Superior temporal gyrus (tissue), 1 donor: ENCODE measurements at regions not wholly inside any gene's neighbourhood (a gene's known extent, or its start where the extent isn't known, plus 50 kb on each side); places are given as distances from the start of the nearest gene placed in this dataset.

ENCODE experiments used
- DNase-seq: peaks from one replicate; pipeline ENCODE4 v3.0.0-alpha.2; 2016; ENCODE audit errors: extremely low spot score

DNA sequence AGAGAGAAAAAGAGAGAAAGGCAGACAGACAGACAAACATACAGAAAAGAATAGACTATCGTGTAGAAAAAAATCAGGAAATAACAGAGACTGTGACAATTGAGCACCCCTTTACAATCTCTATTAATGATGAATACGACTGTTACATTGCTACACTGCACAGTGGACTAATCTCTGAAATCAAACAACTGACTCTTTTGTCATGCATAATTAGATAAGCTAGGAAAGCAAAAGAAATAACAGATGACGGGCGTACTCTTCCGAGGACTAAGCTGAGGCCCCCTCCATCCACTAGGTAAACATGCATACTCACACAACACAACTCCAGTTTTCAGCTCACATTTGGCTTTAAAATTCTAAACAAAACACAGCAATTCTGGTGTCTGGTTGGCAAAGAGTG is 267.0 kb downstream of the NOL4 start:
- DNase-seq = no peak

DNA sequence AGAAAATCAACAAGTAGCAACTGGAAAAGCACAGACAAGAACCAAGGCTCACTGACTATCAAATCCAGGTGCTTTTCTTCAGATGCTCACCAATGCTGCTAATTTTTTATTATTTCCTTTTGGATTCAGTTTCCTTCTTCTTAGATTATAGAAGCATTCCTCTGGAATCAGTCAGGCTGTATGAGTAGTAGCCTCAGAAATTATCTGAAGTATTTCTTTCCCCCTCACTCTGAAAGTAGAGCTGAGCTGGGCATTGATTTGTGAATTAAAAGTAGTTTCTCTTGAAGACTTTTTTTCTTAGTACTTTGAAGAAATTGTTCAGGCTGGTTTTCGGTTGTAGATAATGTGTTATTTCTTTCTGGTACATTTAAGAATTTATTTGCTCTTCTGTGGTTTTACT is 273.7 kb downstream of the NOL4 start:
- DNase-seq = no peak

DNA sequence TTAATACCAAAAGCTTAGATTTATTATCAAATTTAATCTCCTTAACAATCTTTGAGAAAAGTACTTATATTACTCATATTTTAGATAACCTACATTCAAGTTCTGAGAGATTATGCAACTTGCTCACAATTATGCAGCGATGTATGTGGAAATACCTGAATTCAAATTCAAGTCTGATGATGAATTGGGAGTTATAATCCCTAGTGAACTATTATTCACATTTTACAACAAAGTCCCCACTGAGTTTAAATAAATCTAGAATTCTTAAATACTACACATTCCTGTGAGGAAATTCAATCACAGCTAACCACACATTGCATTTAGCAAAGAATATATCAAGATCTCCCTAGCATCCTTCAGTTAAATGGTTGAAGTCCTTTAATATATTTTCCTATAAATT is 278.4 kb downstream of the NOL4 start:
- DNase-seq = no peak

DNA sequence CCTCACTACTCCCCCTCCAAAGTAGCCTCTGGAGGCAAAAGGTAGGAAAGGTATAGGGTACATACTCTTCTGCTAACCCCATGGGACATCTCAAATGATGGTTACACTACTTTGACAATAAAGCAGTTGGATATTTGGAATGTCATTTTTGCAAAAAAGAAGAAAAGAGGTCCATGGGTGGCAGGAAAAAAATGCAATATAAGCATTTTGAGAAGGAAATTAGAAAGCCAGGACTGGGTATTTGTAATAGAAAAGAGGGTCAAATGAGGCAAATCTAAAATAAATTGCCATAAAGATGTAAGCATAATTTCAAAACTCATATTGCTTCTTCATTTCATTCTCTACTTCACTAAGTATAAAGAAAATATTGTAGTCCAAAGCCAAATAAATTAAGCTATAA is 280.2 kb downstream of the NOL4 start:
- DNase-seq = no peak

DNA sequence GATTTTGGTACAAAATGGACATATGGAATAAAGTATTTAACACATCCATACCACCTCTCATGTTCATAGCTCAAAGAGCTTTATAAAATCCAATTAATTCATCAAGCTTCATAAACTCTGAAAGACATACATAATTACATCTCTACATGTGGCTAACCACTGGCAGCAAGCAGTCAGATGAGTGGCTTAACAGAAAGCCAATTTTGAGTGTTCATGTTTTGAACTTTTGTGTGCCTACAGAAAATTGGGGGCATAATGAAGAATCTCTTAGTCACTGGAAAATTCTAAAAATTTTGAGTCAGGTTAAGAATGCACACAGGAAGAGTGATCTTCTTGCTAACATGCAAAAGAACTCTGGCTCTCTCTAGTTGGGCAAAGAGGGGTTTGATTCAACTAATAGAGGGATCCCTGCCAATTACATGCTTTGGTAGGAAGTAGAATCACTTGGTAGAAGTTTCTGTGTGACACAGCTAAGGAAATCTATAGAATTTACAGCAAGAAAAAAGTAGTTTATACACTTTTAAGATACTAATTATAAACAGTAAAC is 287.4 kb downstream of the NOL4 start:
- DNase-seq = no peak

DNA sequence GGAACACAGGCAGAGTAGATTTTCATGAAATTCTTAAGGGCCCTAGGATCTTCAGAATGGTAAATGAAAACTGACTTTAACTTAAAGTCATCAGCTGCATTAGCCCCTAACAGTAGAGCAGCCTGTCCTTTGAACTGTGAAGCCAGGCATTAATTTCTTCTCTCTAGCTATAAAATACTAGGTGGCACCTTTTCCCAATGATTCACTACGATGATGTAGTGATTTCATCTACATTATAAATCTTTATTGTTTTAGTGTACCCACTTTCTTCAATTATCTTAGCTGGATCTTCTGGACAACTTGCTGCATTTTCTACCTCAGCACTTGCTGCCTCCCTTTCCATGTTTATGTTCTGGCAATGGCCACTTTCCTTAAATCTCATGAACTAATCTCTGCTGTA is 290.5 kb downstream of the NOL4 start:
- no peak for DNase-seq

DNA sequence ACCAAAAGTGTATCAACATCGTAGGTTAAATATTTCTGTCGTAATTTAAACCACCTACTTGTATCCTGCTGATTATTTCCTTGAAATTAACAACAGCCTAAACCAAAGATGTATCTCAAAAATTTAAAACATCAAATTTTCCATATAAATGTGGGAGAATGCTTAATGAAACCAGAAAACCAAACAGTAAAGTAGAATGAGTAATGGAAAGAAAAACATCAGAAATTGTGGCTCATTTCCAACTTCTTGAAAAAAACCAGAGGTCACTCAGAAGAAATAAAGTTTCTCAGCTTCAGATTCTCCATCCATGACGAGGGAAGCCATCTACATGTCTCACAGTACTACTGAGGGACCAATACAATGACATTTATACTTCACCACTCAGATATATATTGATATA is 296.5 kb downstream of the NOL4 start:
- no peak for DNase-seq

DNA sequence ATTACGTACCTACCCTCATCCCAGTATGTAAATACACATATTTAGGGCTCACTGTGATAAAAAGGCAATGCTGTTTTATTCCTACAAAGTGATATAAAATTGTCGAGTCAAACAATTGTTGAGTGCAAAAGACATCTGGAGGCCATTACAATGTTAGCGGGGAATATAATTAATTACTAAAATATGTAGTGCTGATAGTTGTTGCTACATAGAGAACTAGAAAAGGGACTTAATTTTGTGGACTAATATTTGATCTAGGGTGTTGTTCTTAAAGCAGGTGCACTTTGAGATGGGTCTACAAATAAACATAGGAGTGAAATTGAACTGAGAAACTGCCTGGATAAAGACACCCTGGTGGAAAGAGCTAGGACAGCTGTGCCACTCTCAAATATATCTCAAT is 300.1 kb downstream of the NOL4 start:
- DNase-seq = no peak

DNA sequence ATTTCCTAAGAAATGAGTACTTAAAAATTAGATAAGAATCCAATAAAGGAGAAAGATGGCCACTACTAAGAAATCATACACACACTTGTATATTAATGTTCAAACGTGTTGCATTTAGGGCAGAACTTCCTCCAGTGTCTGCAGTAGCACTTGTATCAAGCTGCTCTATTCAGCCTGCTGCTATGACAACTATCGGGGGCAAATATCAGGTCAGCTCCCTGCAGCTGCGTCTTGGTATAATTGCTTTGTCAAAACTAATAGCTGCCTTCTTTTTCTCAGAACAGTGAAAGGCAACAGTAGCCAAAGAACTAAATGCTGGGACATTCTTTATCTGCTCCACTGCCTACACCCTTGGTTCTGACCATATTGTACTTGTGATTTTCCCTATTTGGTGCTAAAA is 300.7 kb downstream of the NOL4 start:
- no peak for DNase-seq

DNA sequence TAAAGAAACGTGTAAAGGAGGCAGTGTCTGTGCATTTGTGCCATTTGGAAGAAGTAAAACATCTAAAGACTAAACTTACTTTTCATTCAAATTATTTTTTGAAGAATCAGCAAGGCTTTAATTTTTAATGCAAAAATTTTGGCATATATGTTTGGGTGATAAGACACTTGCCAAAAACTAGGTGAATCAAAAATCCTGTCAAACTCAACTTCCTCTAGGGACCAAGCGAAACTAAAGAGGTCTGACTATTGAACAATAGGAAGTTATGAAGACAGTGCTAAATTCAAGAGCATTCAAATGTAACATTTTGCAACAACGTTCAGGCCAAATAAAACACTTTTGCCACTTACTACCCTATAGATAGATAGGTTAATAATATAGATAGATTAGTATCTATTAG is 306.1 kb downstream of the NOL4 start:
- no peak for DNase-seq

DNA sequence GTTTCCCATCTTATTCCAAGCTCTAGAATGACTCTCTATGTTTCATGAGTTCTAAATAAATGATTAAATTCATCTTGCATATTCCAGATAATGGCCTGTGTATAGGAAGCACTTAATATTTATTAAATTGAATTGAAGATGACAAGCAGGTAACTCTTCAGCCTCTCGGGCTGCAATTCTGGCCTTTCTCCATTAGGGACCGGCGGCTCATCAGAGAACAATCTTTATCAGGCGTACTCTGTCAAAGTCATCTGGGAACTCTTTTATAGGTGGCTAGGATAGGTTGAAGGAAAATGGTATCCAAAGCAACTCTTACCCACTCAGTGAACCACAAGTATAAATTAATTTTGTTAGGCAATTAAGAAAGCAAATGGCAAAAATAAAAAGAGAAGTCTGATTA is 308.5 kb downstream of the NOL4 start:
- no peak for DNase-seq

DNA sequence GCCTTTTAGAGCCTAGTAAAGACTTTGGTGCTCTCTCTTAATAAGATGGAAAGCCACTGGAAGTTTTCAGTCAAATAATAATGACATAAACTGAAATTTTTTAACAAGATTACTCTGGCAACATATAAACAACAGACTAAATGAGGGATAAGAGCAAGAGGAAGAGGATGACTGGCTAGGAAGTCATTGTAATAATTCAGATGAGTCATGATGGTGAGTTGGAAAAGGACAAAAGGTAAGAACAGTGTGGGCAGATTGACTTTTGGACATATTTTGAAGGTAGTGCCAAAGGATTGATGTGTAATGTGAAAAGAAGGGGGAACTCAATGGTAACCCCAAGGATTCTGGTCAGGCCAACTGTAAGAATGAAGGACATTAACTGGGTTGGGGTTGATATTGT is 310.3 kb downstream of the NOL4 start:
- DNase-seq = no peak

DNA sequence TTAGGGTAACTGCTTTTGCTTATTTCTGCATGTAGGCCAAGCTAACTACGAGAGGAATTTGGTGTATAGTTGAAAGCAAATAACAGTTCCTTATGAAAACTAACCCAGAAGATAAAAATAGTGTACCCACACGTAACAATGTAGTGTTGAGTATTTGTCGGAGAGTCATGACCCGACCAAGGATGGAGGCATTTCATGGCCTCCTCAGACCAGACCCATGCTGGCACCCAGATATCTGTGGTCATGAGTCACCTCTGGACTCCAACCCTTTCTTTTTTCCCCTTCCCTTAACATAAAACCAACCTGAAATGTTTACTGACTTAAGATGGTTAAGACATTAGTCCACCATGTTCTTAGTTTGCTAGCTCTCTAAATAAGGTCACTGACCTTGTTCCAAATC is 318.7 kb downstream of the NOL4 start:
- DNase-seq = no peak

DNA sequence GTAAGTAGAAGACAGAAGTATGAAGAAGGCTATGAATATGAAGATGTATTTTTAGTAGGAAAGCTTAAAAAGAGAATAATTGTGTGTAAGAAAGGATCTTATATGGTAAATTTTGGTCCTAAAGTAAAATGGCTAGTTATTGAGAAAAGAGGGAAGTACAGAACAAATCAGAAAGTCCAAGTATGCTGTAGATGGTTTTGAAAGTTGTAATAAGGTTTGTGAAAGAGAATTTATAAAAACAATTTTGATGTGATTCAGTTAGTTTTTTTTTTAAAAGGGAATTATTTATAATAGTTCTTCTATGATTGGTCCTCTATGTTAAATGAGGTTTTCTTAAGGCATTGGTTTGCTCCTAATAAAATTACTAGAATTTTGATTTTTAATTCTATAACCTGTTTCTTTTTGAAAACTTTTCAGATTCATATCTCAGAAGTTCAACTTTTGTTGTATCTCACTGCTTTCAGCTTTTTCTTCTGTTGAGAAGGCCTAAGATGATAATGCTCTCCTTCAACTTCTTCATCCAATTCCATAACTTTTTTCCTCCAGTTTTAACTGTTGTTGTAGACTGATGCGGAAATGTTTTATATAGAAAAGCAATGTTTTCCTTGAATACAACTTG is 322.7 kb downstream of the NOL4 start:
- DNase-seq = no peak

DNA sequence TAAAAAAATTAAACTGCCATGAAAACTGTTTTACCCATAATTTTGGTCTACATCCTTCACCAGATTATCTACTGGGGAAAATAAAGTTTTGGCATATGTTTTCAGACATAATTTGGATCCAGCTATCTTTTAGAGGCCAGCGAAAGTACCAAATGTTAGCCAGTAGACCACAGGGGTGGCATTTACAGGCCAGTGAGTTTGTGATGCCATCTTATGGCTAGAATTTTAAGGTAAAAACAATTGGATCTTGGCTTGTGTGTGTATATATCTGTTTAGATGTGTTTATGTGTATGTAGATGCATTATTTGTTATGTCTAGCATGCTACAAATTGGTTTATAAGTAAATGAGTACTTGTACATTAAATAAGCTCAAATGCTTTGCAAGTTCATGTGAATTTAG is 322.6 kb downstream of the ASXL3 start:
- DNase-seq = no peak

DNA sequence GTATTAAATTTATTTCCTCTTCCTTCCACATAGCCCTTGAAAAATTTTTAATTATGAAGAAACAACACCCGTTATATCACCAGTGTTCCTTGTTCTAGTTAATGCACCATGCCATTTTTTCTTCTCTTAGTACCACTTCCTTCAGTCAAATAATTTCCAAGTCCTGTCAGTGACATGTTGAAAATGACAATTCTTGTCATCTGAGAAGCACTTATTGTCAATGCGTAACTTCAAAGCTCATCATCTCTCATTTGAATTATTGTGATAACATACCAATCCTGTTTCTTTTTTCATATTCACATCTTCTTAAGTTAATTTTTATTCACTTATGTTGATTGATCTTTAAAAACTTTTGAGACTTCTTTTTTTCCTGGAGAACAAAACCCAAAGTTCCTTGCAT is 320.4 kb downstream of the ASXL3 start:
- DNase-seq = no peak

DNA sequence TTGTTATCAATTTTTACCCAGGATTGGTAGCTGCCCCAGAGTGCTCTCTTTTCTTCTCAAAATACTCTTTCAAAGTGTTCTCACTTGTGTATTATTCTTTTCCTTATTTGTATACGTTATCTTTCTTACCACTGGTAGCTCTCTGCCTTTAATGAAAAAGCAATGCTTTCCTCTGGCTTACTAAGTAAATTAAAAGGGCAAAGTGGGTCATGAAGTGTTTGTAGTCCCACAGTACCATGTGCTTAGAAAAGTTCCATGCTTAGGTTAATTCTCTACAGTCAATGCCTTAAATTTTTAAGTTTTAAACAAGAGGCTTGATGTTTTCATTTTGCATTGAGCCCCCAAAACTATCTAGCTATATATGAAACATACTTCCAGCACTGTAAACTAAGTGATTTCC is 300.2 kb downstream of the ASXL3 start:
- DNase-seq = no peak

DNA sequence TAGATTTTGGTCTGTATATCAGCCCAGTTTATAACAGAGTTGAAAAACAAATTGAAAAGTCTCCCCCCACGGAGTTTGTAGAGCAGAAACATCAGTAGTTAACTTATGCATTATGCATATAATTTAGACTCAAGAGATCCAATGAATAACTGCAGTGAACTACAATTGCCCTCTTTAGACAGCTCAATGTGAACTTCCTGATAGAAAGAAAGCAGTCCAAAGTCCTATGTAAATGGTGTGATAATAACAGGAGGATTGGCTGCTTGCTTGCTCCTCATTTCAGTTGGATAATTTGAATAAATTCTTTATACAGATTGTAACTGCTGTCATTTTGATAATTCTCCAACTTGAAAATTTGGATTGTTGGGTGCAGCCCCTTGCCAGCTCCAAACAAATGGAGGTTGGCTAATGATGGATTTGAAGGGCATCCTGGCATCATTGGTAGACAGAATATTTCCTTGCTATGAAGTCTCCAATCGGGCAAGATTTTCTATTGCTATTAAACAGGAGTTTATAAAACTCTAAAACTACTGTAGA is 297.1 kb downstream of the ASXL3 start:
- DNase-seq = no peak

DNA sequence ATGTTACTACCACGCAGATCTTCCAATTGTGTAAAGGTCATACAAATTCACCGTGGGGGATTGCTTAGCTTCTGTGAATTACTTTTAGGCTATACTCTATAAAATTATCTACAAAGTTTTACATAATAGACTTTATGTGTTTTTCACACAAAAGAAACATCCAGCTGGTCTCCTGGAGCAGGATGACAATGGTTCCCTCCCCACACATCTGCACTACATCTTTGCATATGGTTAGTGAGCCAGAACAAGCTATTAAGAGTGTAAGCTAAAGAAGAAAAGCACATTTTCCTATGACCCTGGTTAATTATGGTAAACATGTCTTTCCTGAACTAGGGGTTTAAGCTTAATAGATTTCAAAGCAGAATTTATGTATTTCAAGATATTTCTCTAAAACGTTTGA is 295.1 kb downstream of the ASXL3 start:
- DNase-seq = peak; percentile 28

DNA sequence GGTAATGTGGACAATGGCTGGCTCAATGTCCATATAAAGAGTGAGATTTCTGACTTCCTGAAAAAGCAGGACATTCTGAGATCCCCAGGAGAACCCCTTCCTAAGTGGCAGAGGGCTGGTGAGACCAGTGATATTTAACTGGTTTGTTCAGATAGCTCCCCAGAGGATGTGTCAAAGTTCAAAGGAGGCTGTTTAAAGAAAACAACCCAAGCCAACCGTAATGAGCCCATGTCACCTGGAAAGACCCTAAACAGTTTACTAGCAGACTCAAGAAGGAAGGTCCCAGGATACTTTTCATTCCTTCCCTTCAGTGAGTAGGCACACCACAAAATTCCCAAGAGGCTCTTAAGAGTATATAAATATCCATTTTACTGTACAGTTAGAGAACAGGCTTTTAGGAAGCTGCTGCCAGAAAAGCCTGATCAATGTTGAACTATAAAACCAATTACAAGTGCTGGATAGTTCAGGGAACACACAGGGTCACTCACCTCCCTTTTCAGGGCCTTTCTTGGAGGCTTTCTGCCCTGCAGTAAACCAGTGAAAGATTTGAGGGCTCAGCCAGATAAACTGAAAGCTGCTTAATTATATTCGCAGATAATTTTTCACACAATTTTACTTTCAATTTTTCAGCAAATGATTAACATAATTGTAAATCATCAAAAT is 293.5 kb downstream of the ASXL3 start:
- DNase-seq = no peak

DNA sequence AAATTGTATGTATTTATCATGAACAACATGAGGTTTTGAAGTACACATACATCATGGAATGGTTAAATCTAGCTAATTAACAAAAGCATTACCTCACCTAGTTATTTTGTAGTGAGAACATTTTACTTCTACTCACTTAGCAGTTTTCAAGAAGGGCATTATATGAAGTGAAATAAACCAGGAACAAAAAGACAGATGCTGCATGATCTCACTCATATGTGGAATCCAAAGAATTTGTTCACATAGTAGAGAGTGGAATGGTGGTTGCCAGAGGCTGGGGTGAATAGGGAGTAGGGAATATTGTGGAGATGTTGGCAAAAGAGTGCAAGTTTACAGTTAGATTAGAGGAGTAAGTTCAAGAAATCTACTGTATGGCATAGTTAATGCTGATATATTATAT is 292.0 kb downstream of the ASXL3 start:
- no peak for DNase-seq

DNA sequence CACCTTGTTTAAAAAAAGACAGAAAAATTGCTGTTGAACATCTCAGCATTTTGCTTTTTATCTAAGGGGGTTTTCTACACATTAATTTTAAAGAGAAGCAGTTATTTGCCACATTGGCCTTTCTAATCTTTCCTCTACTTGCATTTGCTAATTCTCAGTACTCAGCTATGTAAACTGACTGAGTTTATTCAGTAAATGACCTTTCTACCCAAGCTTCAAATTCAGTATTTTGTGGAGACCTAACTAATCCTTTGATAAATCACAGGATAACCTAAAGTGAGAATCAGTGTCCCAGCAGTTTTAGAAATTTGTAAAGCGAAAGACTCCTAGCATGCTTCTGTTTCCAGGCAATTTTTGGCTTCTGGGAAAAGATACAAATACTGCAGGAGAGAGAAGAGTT is 288.4 kb downstream of the ASXL3 start:
- DNase-seq = no peak

DNA sequence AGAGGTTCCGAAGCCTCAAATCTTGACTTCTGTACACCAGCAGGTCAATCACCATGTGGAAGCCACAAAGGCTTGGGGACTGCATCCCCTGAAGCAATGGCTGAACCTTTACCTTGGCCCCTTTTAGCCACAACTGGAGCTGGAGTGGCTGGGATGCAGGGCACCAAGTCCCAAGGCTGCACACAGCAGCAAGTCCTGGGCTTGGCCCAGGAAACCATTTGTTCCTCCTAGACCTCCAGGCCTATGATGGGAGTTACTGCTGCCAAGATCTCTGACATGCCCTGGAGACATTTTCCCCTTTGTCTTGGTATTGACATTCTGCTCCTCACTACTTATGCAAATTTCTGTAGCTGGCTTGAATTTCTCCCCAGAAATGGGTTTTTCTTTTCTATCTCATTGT is 285.9 kb downstream of the ASXL3 start:
- DNase-seq = no peak

DNA sequence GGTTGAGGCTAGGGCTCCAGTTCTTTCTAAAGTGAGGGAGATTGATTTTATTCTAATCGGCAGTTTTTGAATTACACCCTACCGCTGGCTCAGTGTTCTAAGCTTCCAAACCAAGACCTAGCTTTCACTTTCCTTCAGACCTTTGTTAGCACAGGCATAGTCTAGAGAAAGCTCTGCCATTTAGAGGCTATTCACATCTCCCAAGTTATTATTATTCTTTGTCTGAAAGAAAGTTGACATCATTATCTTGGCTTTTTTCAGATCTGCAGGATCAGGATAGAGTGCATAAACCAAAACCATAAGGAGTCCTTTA is 276.8 kb downstream of the ASXL3 start:
- no peak for DNase-seq
